ENCODE measurements at regions not wholly inside any gene's neighbourhood (a gene's known extent, or its start where the extent isn't known, plus 50 kb on each side); places are given as distances from the start of the nearest gene placed in this dataset.

- no peaks in the 10 kb centered on the region for H3K4me1 Mint-ChIP-seq
- peaks cover 17% of the 10 kb centered on the region for H3K9me3 Mint-ChIP-seq
- no peak overlapping the region for H3K27ac Mint-ChIP-seq (ENCODE audit: unreplicated experiment)
- no peak for TF ChIP-seq CTCF (conservative IDR thresholded peaks at IDR 0.05)
- no peaks in the 10 kb centered on the region for H3K27me3 Mint-ChIP-seq (ENCODE audit: low read depth)
- H3K4me3 Mint-ChIP-seq = no peak overlapping the region
- H3K36me3 Mint-ChIP-seq (ENCODE audit: low read depth) = peaks cover 5% of the 10 kb centered on the region
- DNase-seq (ENCODE audit: low read depth, low spot score) = no peak
Observed at GRCh38 chr2:167322795-167323194, 434.5 kb downstream of the XIRP2 start.

- peaks cover 7% of the 10 kb centered on the region for H3K9me3 Mint-ChIP-seq
- H3K4me1 Mint-ChIP-seq = no peaks in the 10 kb centered on the region
- H3K36me3 Mint-ChIP-seq (ENCODE audit: low read depth) = peaks cover 8% of the 10 kb centered on the region
- H3K27me3 Mint-ChIP-seq (ENCODE audit: low read depth) = no peaks in the 10 kb centered on the region
- no peak for TF ChIP-seq CTCF (conservative IDR thresholded peaks at IDR 0.05)
- no peak for DNase-seq (ENCODE audit: low read depth, low spot score)
- H3K27ac Mint-ChIP-seq (ENCODE audit: unreplicated experiment) = no peak overlapping the region
- no peak overlapping the region for H3K4me3 Mint-ChIP-seq
Observed at GRCh38 chr2:167318581-167318980, 430.3 kb downstream of the XIRP2 start.

- Mint-ChIP-seq H3K27ac (ENCODE audit: unreplicated experiment) (no peak overlapping the region), H3K4me1 (peaks cover 7% of the 10 kb centered on the region), H3K4me3 (no peak overlapping the region), H3K36me3 (ENCODE audit: low read depth) (no peaks in the 10 kb centered on the region), H3K27me3 (ENCODE audit: low read depth) (no peaks in the 10 kb centered on the region), H3K9me3 (no peaks in the 10 kb centered on the region)
- TF ChIP-seq CTCF (conservative IDR thresholded peaks at IDR 0.05) = no peak
- no peak for DNase-seq (ENCODE audit: low read depth, low spot score)
Observed at GRCh38 chr2:167310442-167310841, 422.2 kb downstream of the XIRP2 start.

Measured in neural crest cell (in vitro differentiated cells).